ENCODE measurements at regions not wholly inside any gene's neighbourhood (a gene's known extent, or its start where the extent isn't known, plus 50 kb on each side); places are given as distances from the start of the nearest gene placed in this dataset.

- Histone ChIP-seq H3K36me3 (ENCODE audit: control insufficient read depth in 2 of 4, insufficient read depth in 4 of 4, low read length in 3 of 4) (peaks cover 0 to 4% (median 2%) of the 10 kb centered on the region in 4 experiments; a peak in 1 of 8 replicates), H4K5ac (ENCODE audit: insufficient read length, low read depth, low read length) (peak overlapping the region; percentile 49), H3K27me3 (replicated peaks in 1 of 4; ENCODE audit: control insufficient read depth in 3 of 4, extremely low read depth in 1 of 4, insufficient read depth in 3 of 4, low read length in 3 of 4) (peaks cover 0 to 23% (median 12%) of the 10 kb centered on the region in 4 experiments; a peak in 5 of 7 replicates), H3K23ac (ENCODE audit: insufficient read length) (no peak overlapping the region), H2BK5ac (ENCODE audit: low read depth, low read length) (peak overlapping the region; percentile 69; the same call in 1 of the 2 replicates), H3K14ac (ENCODE audit: insufficient read length) (no peak overlapping the region), H3K4me1 (replicated peaks in 1 of 4; ENCODE audit: control insufficient read depth in 3 of 4, insufficient read depth in 4 of 4, low read length in 3 of 4) (peaks cover 4 to 13% (median 7%) of the 10 kb centered on the region in 4 experiments; a peak in 6 of 7 replicates), H3K4me2 (ENCODE audit: insufficient read depth in 1 of 2, low read depth in 2 of 2, low read length in 2 of 2) (peak overlapping the region; percentile 64 to 97), H2BK120ac (replicated peaks; ENCODE audit: low read depth, low read length) (peak overlapping the region; percentile 16), H3K4ac (replicated peaks; ENCODE audit: insufficient read length, low read depth, low read length) (no peak overlapping the region), H4K91ac (replicated peaks; ENCODE audit: insufficient read length, low read length) (peak overlapping the region; percentile 97), H3K9me3 (ENCODE audit: insufficient read depth in 2 of 2, low read depth in 1 of 2, low read length in 1 of 2) (0 out of 4 replicates have a peak, but pooled peaks cover 0 to 4% of the 10 kb centered on the region in 2 experiments), H3K27ac (ENCODE audit: low read depth, low read length) (no peak overlapping the region), H4K20me1 (replicated peaks in 1 of 2; ENCODE audit: control insufficient read depth in 1 of 2, insufficient read depth in 2 of 2, low read length in 2 of 2) (peaks cover 5 to 13% of the 10 kb centered on the region in 2 experiments), H2BK12ac (ENCODE audit: low read depth, low read length) (no peak overlapping the region), H3K23me2 (ENCODE audit: low read depth, low read length) (peaks cover 20% of the 10 kb centered on the region), H2AK5ac (ENCODE audit: low read depth, low read length) (no peak overlapping the region), H3K4me3 (ENCODE audit: extremely low read depth in 1 of 4, insufficient read depth in 2 of 4, low read depth in 3 of 4, low read length in 4 of 4) (peak overlapping the region; percentile 54 to 87 (median 78)), H3K79me2 (ENCODE audit: control insufficient read depth in 1 of 2, insufficient read depth in 2 of 2, low read length in 2 of 2) (peaks cover 5 to 46% of the 10 kb centered on the region in 2 experiments; a peak in 3 of 4 replicates), H3K79me1 (ENCODE audit: low read depth, low read length) (peaks cover 15% of the 10 kb centered on the region), H3K9ac (replicated peaks in 1 of 4; ENCODE audit: extremely low read depth in 1 of 4, low read depth in 3 of 4, low read length in 3 of 4) (peak overlapping the region in 3 of 4 experiments; percentile 25 to 73 (median 69); a peak in 4 of 7 replicates), H2AFZ (ENCODE audit: low read length) (no peak overlapping the region), H2BK20ac (ENCODE audit: low read length) (no peak overlapping the region), H3K56ac (replicated peaks; ENCODE audit: insufficient read length, low read depth, low read length) (peak overlapping the region; percentile 83), H3K18ac (ENCODE audit: extremely low read depth, low read length) (peak overlapping the region; percentile 84), H2BK15ac (ENCODE audit: low read length) (no peak overlapping the region), H4K8ac (ENCODE audit: extremely low read depth, insufficient read depth, low read length) (no peak overlapping the region; the same call in 1 of the 2 replicates)
- WGBS, 2 experiments (ENCODE audit: extremely low coverage in 1 of 2, insufficient coverage in 1 of 2, insufficient read length in 1 of 2, insufficient replicate concordance in 2 of 2, low coverage in 1 of 2, low lambda C conversion rate in 2 of 2, missing lambda C conversion rate in 1 of 2): 10% methylated on average over 19 of the region's 19 CpGs; no CpG with 5 or more reads in 1 of the 2 experiments
- ChIA-PET CTCF (ENCODE audit: partially characterized antibody) (interaction anchor here (0.6 to 6.8 kb wide), 18 partner anchors 9 to 919 kb away, joined by 3 to 45 read pairs (median 4); partner anchors contain the start of gene H6PD), POLR2A (ENCODE audit: partially characterized antibody) (interaction anchor here (1.6 kb wide), 1 partner anchor 36 kb away, joined by 3 read pairs; no protein-coding TSS in a partner anchor)
- DNase-seq (ENCODE audit: low read depth in 1 of 2, low spot score in 2 of 2): peak in 1 of 2 experiments; percentile 97
- peak; percentile 71 for FAIRE-seq
- TF ChIP-seq TAF1 (IDR thresholded peaks at IDR 0.05; ENCODE audit: low read depth, low read length) (peak; percentile 53; the same call in 1 of the 2 replicates), RAD21 (IDR thresholded peaks at IDR 0.05 in 1 of 2, conservative IDR thresholded peaks at IDR 0.05 in 1 of 2; ENCODE audit: low read depth in 2 of 2, low read length in 2 of 2) (peak; percentile 38 to 58), BACH1 (IDR thresholded peaks at IDR 0.05; ENCODE audit: low read length) (0 out of 2 replicates have a peak, but pooled peaks have one; percentile 25), CHD1 (IDR thresholded peaks at IDR 0.05; ENCODE audit: low read depth, low read length) (no peak), POLR2AphosphoS5 (IDR thresholded peaks at IDR 0.05; ENCODE audit: low read depth, low read length) (peak; percentile 55), ASH2L (IDR thresholded peaks at IDR 0.05; ENCODE audit: low read length) (peak; percentile 39), CBX8 (IDR thresholded peaks at IDR 0.05; ENCODE audit: borderline replicate concordance, low read depth, low read length) (no peak), TBP (IDR thresholded peaks at IDR 0.05; ENCODE audit: low read depth, low read length) (peak; percentile 41; the same call in 1 of the 2 replicates)
Observed at GRCh38 chr1:9181176-9181906, 52.4 kb upstream of the GPR157 start.

Data from H1 (cell line).